DLD1 (cell line): ENCODE measurements at regions not wholly inside any gene's neighbourhood (a gene's known extent, or its start where the extent isn't known, plus 50 kb on each side); places are given as distances from the start of the nearest gene placed in this dataset.

ENCODE experiments used
- in situ Hi-C: cut with HindIII; loops from 2 replicates; pipeline ENCODE4 v1.10.0; 2017; ENCODE audit warnings: low sequenced_read_pairs

- in situ Hi-C loops, result no loop called here
Observed at GRCh38 chr5:2505217-2505616, 246.3 kb downstream of the IRX2 start.

GRCh38 chr5:2502970-2503594 lies 248.4 kb downstream of the IRX2 start:
- in situ Hi-C loops, result no loop called here

GRCh38 chr5:2499917-2500316 lies 251.6 kb downstream of the IRX2 start:
- in situ Hi-C loops, result no loop called here

- in situ Hi-C loops, result no loop called here
Observed at GRCh38 chr5:2496891-2497290, 254.6 kb downstream of the IRX2 start.

GRCh38 chr5:2496126-2496525 lies 255.4 kb downstream of the IRX2 start:
- in situ Hi-C loops, result no loop called here

- in situ Hi-C loops, result no loop called here
Observed at GRCh38 chr5:2493356-2493755, 258.1 kb downstream of the IRX2 start.

GRCh38 chr5:2492476-2492875 lies 259.0 kb downstream of the IRX2 start:
- in situ Hi-C loops, result no loop called here

- in situ Hi-C loops, result no loop called here
Observed at GRCh38 chr5:2491846-2492245, 259.6 kb downstream of the IRX2 start.

GRCh38 chr5:2489306-2489705 lies 262.2 kb downstream of the IRX2 start:
- in situ Hi-C loops, result no loop called here

GRCh38 chr5:2488593-2488992 lies 262.9 kb downstream of the IRX2 start:
- in situ Hi-C loops, result no loop called here

- in situ Hi-C loops, result no loop called here
Observed at GRCh38 chr5:2487152-2487763, 264.2 kb downstream of the IRX2 start.

- in situ Hi-C loops, result no loop called here
Observed at GRCh38 chr5:2486373-2486772, 265.1 kb downstream of the IRX2 start.

- in situ Hi-C loops, result no loop called here
Observed at GRCh38 chr5:2482778-2483177, 268.7 kb downstream of the IRX2 start.

GRCh38 chr5:2480871-2481270 lies 270.6 kb downstream of the IRX2 start:
- in situ Hi-C loops, result no loop called here

- in situ Hi-C loops, result no loop called here
Observed at GRCh38 chr5:2475902-2476301, 275.6 kb downstream of the IRX2 start.

GRCh38 chr5:2472670-2473069 lies 278.8 kb downstream of the IRX2 start:
- in situ Hi-C loops, result no loop called here

GRCh38 chr5:2471152-2471879 lies 280.2 kb downstream of the IRX2 start:
- in situ Hi-C loops, result no loop called here

- in situ Hi-C loops, result no loop called here
Observed at GRCh38 chr5:2466966-2467365, 284.5 kb downstream of the IRX2 start.

GRCh38 chr5:2465383-2465782 lies 286.1 kb downstream of the IRX2 start:
- in situ Hi-C loops, result no loop called here

- in situ Hi-C loops, result no loop called here
Observed at GRCh38 chr5:2464141-2464540, 287.3 kb downstream of the IRX2 start.

- in situ Hi-C loops, result no loop called here
Observed at GRCh38 chr5:2461701-2462691, 289.5 kb downstream of the IRX2 start.
